Keratinocyte (primary cell): ENCODE measurements at regions not wholly inside any gene's neighbourhood (a gene's known extent, or its start where the extent isn't known, plus 50 kb on each side); places are given as distances from the start of the nearest gene placed in this dataset.

ENCODE experiments used
- DNase-seq: peaks from one replicate; pipeline ENCODE4 v3.0.0-alpha.2; 2011; ENCODE audit warnings: low read depth, missing footprints, low spot score
- FAIRE-seq: peaks from 2 replicates; lab custom pipeline; 2011; peaks lifted over from hg19 to GRCh38; lab: Jason Lieb, UNC
- H2AFZ ChIP-seq: 2 replicates; pipeline ENCODE4 v1.6.0; 2012; ENCODE audit warnings: low read length, control low read depth, inconsistent platforms; ENCODE audit not compliant: control insufficient read depth
- H3K27ac ChIP-seq: 2 replicates; pipeline ENCODE4 v1.5.1; 2011; ENCODE audit warnings: low read length; ENCODE audit not compliant: control insufficient read depth, insufficient read depth
- H3K27me3 ChIP-seq: 3 replicates; pipeline ENCODE4 v1.6.0; 2011; ENCODE audit warnings: low read length; ENCODE audit not compliant: control insufficient read depth, insufficient read depth; ENCODE audit errors: extremely low read depth
- H3K36me3 ChIP-seq, 2 experiments: 2 replicates in 1 of 2; 3 replicates in 1 of 2; pipeline ENCODE4 v1.5.1; 2011; ENCODE audit warnings: low read length in 2 of 2, mild to moderate bottlenecking in 1 of 2; ENCODE audit not compliant: control insufficient read depth in 2 of 2, insufficient read depth in 2 of 2; ENCODE audit errors: extremely low read depth in 1 of 2
- H3K4me1 ChIP-seq: 3 replicates; pipeline ENCODE4 v1.5.1; 2011; ENCODE audit warnings: low read length; ENCODE audit not compliant: control insufficient read depth, insufficient read depth; ENCODE audit errors: extremely low read depth
- H3K4me2 ChIP-seq: 3 replicates; pipeline ENCODE4 v1.6.0; 2011; ENCODE audit warnings: low read depth, low read length; ENCODE audit not compliant: control insufficient read depth, insufficient read depth; ENCODE audit errors: extremely low read depth
- H3K4me3 ChIP-seq, 3 experiments: fragments of 200-600 bp in 1 of 3; sonication (generic) in 1 of 3; 2 replicates in 2 of 3; 3 replicates in 1 of 3; pipeline ENCODE4 v1.5.1; 2011 to 2016; ENCODE audit warnings: low read length in 3 of 3, mild to moderate bottlenecking in 3 of 3, control low read depth in 2 of 3, inconsistent platforms in 1 of 3, low read depth in 1 of 3, mixed read lengths in 1 of 3, mixed run types in 1 of 3, moderate library complexity in 1 of 3; ENCODE audit not compliant: control insufficient read depth in 2 of 3, insufficient read depth in 2 of 3; ENCODE audit errors: extremely low read depth in 1 of 3
- H3K79me2 ChIP-seq: 2 replicates; pipeline ENCODE4 v1.6.0; 2012; ENCODE audit warnings: low read length; ENCODE audit not compliant: control insufficient read depth, insufficient read depth
- H3K9ac ChIP-seq: 3 replicates; pipeline ENCODE4 v1.6.0; 2011; ENCODE audit warnings: low read length; ENCODE audit not compliant: control insufficient read depth, insufficient read depth; ENCODE audit errors: extremely low read depth
- H3K9me1 ChIP-seq: 3 replicates; pipeline ENCODE4 v1.6.0; 2011; ENCODE audit warnings: low read length; ENCODE audit not compliant: control insufficient read depth, insufficient read depth; ENCODE audit errors: extremely low read depth
- H3K9me3 ChIP-seq: 2 replicates; pipeline ENCODE4 v1.5.1; 2012; ENCODE audit warnings: low read depth, low read length; ENCODE audit not compliant: control insufficient read depth
- H4K20me1 ChIP-seq: 3 replicates; pipeline ENCODE4 v1.6.0; 2011; ENCODE audit warnings: low read length; ENCODE audit not compliant: control insufficient read depth, insufficient read depth; ENCODE audit errors: extremely low read depth
- CTCF ChIP-seq, 3 experiments: IDR thresholded peaks in 1 of 3; conservative IDR thresholded peaks in 1 of 3; optimal IDR thresholded peaks in 1 of 3; 2 replicates in 2 of 3; 3 replicates in 1 of 3; pipeline versions ENCODE3 to v1.5.1; 2011; ENCODE audit warnings: low read length in 3 of 3, mild to moderate bottlenecking in 3 of 3, moderate library complexity in 2 of 3, control low read depth in 1 of 3, inconsistent platforms in 1 of 3; ENCODE audit not compliant: insufficient read depth in 2 of 3; ENCODE audit errors: extremely low read depth in 1 of 3
- EZH2 ChIP-seq: IDR thresholded peaks from one replicate; pipeline ENCODE4 v1.6.1; 2012; ENCODE audit warnings: inconsistent platforms, mild to moderate bottlenecking, low read length, moderate library complexity
- dilution Hi-C: fragments of 300-500 bp; cut with MboI; formaldehyde crosslinking; loops from one replicate; pipeline ENCODE4 v1.7.0; 2020; ENCODE audit warnings: low sequenced_read_pairs; ENCODE audit not compliant: extremely low pct_ligation_motif_present

DNA sequence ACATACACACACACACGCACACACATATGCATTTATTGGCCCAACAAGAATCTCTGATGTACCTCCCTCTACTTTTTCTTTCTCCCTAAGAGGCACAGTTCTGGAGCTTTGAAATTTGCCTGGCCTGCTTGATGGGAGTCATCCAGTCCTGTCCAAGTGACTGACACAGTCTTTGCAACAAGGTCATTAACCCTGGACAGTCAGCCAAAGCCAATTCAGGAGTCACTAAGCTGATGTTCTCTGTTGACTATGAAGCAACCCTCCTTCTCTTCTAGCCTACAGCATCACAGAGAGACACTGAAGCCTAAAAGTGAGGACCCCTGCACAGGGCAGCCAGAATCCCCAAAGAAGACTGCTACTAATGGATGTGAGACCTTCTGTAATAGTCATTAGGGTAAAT is 123.1 kb downstream of the HHIPL2 start:
- Histone ChIP-seq H3K4me1 (no peaks in the 10 kb centered on the region), H3K27ac (no peak overlapping the region), H3K79me2 (no peaks in the 10 kb centered on the region), H4K20me1 (no peaks in the 10 kb centered on the region), H2AFZ (no peak overlapping the region), H3K9me3 (no peaks in the 10 kb centered on the region), H3K36me3 (no peaks in the 10 kb centered on the region), H3K9ac (no peak overlapping the region), H3K27me3 (no peaks in the 10 kb centered on the region), H3K4me3 (no peak overlapping the region), H3K4me2 (no peak overlapping the region), H3K9me1 (no peaks in the 10 kb centered on the region)
- dilution Hi-C loops = no loop called here
- TF ChIP-seq CTCF (optimal IDR thresholded peaks at IDR 0.05 in 1 of 3, IDR thresholded peaks at IDR 0.05 in 1 of 3, conservative IDR thresholded peaks at IDR 0.05 in 1 of 3; ENCODE audit: extremely low read depth in 1 of 3, insufficient read depth in 2 of 3, low read length in 3 of 3) = no peak
- FAIRE-seq (no peak), DNase-seq (no peak)

- TF ChIP-seq EZH2 (no peak), CTCF (optimal IDR thresholded peaks at IDR 0.05 in 1 of 3, IDR thresholded peaks at IDR 0.05 in 1 of 3, conservative IDR thresholded peaks at IDR 0.05 in 1 of 3; ENCODE audit: extremely low read depth in 1 of 3, insufficient read depth in 2 of 3, low read length in 3 of 3) (no peak)
- Histone ChIP-seq H3K27ac (no peak overlapping the region), H3K4me2 (no peak overlapping the region), H3K4me3 (no peak overlapping the region), H2AFZ (no peak overlapping the region), H3K79me2 (no peaks in the 10 kb centered on the region), H3K9me1 (no peaks in the 10 kb centered on the region), H4K20me1 (no peaks in the 10 kb centered on the region), H3K4me1 (no peaks in the 10 kb centered on the region), H3K36me3 (no peaks in the 10 kb centered on the region), H3K27me3 (no peaks in the 10 kb centered on the region), H3K9ac (no peak overlapping the region), H3K9me3 (no peaks in the 10 kb centered on the region)
- dilution Hi-C loops = no loop called here
- DNase-seq (no peak), FAIRE-seq (no peak)
Measured at GRCh38 chr1:222421380-222421779, 126.5 kb downstream of the HHIPL2 start.
